Heart left ventricle (tissue), 13 donors: ENCODE measurements at regions not wholly inside any gene's neighbourhood (a gene's known extent, or its start where the extent isn't known, plus 50 kb on each side); places are given as distances from the start of the nearest gene placed in this dataset.

Experiments
- POLR2A ChIP-seq, 2 donors: fragments of 450-650 bp; IDR thresholded peaks; one replicate each; pipeline ENCODE4 v1.6.1; 2017; ENCODE audit warnings: antibody characterized with exemption in 2 of 2, mild to moderate bottlenecking in 2 of 2, moderate library complexity in 2 of 2
- TF ChIP-seq, protein P1 (sequence below), 12 donors: fragments of 200-600 bp; sonication (generic) in 4 of 12; IDR thresholded peaks; one replicate each; pipeline versions ENCODE4 v1.5.0 to v1.8.0; 2018 to 2022; ENCODE audit warnings: antibody characterized with exemption in 12 of 12, mild to moderate bottlenecking in 5 of 12
- donor health status: ischemic (EF 13 %, LVEDD 7.1; RV severe dilation, severe dysfunction).
- donor health status: DM: no; HTN: yes; CAD: no.
- donor health status: DM: no; HTN: no; CAD: no.
- donor health status: ischemic (EF 25% LVEDD 6.9; RV normal size, moderate dysfunction).
- donor health status: ischemic (EF 25% LVEDD 5.7; RV mildly dilated, moderate dysfunction).
- donor health status: ischemic (EF 35%, LVEDD 5.7; RV mildly dilated, moderate dysfunction).
- donor health status: nonischemic (EF 11% LVEDD 7.7; RV severe dilation, severe dysfunction).
- donor health status: DM: yes; HTN: yes; CAD: no.
- donor health status: PGD.
- donor health status: ischemic (EF 29% LVEDD 5.4; RV normal size, mild dysfunction).
- donor health status: nonischemic (EF 23%, LVEDD 6.1; RV moderate dilation, normal function).

DNA sequence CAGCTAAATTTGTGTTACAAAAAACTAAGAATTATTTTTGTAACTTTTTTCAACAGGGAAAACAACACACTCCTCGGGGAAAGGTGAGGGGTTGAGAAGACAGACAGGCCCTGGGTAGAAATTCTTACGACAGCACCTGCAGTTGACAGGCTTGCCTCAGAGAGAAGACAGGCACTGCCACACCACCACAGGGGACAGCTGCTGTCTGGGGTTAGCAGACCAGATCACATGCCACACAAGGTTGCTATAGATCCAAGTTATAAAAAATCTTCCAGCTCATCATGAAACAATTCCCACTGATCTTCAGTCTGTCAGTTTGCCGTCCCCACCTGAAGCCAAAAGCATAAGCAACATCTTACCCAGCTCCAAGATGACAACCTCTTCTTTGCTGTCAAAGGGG lies 143.2 kb upstream of the ZCCHC13 start:
- TF ChIP-seq, protein P1, sequence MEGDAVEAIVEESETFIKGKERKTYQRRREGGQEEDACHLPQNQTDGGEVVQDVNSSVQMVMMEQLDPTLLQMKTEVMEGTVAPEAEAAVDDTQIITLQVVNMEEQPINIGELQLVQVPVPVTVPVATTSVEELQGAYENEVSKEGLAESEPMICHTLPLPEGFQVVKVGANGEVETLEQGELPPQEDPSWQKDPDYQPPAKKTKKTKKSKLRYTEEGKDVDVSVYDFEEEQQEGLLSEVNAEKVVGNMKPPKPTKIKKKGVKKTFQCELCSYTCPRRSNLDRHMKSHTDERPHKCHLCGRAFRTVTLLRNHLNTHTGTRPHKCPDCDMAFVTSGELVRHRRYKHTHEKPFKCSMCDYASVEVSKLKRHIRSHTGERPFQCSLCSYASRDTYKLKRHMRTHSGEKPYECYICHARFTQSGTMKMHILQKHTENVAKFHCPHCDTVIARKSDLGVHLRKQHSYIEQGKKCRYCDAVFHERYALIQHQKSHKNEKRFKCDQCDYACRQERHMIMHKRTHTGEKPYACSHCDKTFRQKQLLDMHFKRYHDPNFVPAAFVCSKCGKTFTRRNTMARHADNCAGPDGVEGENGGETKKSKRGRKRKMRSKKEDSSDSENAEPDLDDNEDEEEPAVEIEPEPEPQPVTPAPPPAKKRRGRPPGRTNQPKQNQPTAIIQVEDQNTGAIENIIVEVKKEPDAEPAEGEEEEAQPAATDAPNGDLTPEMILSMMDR (IDR thresholded peaks at IDR 0.05) = no peak
- no peak for TF ChIP-seq POLR2A (IDR thresholded peaks at IDR 0.05)
